GM21447 (cell line): ENCODE measurements at regions not wholly inside any gene's neighbourhood (a gene's known extent, or its start where the extent isn't known, plus 50 kb on each side); places are given as distances from the start of the nearest gene placed in this dataset.
"Not testable (repeated sequence)": the region's sequence is repeated elsewhere in the genome, so short reads cannot be mapped to it uniquely, and the experiment has no call there.

Experiments used
- ATAC-seq: cut with Tn5 transposase; IDR thresholded peaks from one replicate; pipeline ENCODE4 v1.9.1; 2021; ENCODE audit not compliant: unreplicated experiment

DNA sequence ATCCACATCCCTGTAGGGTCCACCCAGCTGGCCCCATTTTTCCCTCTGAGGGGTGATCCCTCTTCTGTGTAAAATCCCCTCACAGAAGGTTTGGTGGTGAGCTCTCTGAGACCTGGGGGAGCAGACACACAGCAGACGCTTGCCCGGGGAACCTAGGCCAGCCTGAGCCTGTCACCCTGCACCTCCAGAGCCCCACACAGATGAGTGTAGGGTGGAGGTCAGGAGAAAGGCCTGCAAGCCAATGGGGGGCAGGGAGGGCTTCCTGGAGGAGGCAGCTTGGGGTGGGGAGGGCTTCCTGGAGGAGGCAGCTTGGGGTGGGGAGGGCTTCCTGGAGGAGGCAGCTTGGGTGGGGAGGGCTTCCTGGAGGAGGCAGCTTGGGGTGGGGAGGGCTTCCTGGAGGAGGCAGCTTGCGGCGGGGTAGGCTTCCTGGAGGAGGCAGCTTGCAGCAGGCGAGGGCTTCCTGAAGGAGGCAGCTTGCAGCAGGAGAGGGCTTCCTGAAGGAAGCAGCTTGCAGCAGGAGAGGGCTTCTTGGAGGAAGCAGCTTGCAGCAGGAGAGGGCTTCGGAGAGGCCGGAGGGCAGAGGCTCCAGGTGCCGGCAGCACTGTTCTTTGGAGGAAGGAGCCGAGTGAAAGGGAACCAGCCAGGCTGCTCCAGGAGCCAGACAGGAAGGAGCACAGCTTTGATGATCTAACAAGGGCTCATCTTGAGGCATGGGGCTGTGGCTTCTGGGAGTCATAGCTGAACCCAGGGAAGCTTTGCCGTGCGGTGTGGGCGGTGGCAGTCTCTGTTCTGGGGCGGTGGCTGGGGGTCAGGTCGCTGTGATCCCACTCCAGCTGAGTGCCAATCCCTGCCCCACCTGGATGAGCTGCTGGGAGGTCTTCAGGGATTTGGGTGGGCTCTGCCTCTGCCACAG is 83.7 kb upstream of the ZNF469 start:
- no peak for ATAC-seq

DNA sequence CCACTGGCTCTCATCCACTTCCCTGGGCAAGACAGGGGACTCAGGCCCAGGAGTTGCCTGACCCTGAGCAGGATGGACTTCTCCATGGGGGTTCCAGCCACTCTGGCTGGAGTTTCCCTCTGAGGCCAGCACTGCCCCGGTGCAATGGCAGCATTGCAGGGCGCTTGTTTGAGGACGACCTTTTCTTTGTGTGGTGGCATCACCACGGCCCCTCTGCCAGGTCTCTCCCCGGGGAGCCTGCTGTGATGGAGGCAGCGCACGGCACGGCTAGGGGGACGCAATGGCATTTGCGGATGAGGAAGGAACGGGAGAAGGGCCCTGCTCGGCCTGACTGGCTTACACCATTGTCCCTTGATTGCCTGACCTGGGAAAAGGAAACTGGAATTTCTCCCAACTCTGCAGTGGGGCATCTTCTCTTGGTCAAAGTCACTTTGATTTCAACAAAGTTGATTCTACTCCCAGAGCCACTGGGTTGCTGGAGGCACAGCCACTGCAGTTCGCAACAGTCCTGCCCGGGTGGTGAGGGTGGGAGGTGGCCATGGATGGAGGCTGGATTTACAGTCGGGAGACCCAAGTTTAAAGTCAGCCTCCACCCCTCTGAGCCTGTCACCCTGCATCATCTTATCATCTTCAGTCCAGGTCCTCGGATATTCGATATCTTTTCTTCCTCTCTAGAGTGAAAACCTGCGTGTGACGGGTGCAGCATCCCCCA is 82.9 kb upstream of the ZNF469 start:
- ATAC-seq = no peak

GRCh38 chr16:88300463-88300835 is 82.3 kb upstream of the ZNF469 start:
- ATAC-seq = no peak

DNA sequence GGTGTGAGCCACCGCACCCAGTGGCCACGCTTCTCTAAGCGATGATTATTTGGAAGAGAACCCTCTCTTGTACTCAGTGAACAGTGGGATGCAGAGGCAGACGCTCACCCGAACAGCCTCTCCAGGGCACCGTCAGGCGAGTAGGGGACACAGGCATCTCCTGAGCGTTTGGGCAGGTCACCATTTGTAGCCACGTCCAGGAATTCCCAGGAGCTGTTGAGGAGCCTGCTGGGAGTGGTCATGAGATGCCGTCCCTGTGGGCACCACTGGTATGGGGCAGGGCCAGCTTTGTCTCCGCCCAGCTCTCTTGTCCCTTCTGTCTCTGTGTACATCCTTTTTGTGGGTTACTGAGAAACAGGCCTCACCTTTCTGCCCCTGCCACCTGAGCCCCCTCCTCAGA is 81.3 kb upstream of the ZNF469 start:
- ATAC-seq = no peak

- no peak for ATAC-seq
These were observed 80.9 kb upstream of the ZNF469 start for GRCh38 chr16:88301886-88302285.

DNA sequence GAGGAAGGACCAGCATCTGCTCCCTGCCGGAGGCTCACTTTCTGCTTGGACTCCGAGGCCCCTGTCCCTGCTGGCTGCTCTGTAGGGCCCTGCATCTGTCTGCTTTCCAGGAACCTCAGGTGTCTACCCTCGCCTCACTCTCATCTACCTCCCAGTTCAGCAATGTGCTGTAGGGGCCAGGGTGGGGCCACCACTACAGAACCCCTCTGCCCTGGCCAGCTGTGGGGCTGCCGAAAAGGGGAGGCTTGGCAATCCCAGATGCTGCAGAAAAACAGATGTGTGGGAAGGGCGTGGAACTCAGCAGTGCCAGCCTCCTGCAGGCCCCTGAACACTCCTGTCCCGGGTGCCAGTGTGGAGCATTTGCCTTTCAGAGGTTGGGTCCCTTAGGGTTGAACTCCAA is 80.1 kb upstream of the ZNF469 start:
- no peak for ATAC-seq

DNA sequence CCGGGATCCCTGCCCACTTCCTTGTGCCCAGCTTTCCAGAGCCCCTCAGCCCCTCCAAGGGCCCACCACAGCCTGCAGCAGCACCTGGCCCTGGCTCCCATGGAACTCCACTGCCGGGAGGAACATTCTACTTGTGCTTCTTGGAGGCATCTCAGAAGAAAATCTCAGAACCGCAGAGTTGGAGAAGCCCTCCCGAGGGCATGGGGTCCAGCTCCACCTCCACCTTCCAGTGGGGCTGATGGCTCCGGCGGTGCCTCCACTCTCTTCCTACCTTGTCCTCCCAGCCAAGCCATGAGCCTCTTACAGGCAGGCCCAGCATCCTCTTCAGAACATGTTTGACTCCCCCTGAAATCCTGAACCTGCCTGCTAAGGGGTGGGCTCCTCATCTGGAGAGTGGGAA is 79.4 kb upstream of the ZNF469 start:
- no peak for ATAC-seq

GRCh38 chr16:88303890-88304819 is 78.6 kb upstream of the ZNF469 start:
- no peak for ATAC-seq

GRCh38 chr16:88305176-88305575 is 77.6 kb upstream of the ZNF469 start:
- no peak for ATAC-seq

GRCh38 chr16:88306411-88306810 is 76.3 kb upstream of the ZNF469 start:
- ATAC-seq = no peak

DNA sequence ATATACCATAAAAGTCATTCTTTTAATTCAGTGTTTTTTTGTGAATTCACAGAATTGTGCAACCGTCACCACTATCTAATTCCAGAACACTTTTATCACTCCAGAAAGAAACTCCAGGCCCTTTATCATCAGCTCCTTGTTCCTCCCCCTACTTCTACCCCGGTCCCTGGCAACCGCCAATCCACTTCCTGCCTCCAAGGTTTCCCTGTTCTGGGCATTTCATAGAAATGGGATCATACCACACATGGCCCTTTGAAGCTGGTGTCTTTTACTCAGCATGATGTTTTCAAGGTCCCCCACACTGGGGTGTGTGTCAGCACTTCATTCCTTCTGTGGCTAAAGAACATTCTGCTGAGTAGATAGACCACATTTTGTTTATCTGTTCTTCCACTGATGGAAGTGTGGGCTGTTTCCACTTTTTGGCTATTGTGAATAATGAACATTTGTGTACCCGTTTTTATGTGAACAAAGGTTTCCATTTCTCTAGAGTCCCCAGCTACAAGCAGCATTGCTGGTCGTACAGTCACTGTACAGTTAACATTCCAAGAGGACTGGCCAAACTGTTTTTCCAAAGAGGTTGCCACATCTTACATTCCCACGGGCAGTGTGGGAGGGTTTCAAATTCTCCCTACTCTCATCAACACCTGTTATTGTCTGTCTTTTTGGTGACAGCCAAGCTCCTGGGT is 75.8 kb upstream of the ZNF469 start:
- ATAC-seq = no peak

- ATAC-seq = no peak
These were observed 74.2 kb upstream of the ZNF469 start for GRCh38 chr16:88308441-88309173.

DNA sequence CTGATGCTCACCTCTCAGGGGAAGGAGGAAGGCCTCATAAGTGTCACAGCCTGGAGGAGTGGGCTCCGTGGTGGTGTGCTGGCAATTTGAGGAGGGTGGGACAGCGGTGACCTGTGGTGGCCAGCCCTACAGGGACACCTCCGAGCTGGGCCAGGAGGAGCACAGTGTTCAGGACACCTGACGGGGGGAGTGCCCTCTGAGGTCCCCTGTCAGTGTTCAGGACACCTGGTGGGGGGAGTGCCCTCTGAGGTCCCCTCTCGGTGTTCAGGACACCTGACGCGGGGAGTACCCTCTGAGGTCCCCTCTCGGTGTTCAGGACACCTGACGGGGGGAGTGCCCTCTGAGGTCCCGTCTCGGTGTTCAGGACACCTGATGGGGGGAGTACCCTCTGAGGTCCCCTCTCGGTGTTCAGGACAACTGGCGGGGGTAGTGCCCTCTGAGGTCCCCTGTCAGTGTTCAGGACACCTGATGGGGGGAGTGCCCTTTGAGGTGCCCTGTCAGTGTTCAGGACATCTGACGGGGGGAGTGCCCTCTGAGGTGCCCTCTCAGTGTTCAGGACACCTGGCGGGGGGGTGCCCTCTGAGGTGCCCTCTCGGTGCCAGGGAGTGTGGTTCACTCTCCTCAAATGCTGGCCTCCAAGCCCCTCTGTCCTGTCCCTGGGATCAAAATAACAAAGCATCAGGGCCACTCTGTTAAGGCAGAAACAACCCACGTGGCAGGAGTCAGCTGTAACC is 73.4 kb upstream of the ZNF469 start:
- ATAC-seq = no peak

DNA sequence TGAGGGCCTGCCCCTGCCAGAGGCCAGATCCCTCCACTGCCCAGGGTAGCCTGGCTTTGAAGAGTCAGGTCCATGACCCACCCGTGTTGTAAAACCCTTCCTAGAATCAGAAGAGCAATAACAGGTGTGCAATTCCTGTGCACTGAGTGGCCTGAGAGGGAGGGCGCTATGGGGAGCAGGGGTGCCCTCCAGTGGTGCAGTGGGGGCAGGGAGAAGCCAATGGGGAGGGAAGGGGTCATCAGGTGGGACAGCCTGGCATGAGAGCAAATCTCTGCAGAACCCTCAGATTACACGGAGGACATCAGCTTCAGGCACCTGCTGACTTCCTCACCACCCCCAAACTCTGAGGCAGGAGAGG is 72.9 kb upstream of the ZNF469 start:
- no peak for ATAC-seq

GRCh38 chr16:88310796-88311605 is 71.8 kb upstream of the ZNF469 start:
- no peak for ATAC-seq

DNA sequence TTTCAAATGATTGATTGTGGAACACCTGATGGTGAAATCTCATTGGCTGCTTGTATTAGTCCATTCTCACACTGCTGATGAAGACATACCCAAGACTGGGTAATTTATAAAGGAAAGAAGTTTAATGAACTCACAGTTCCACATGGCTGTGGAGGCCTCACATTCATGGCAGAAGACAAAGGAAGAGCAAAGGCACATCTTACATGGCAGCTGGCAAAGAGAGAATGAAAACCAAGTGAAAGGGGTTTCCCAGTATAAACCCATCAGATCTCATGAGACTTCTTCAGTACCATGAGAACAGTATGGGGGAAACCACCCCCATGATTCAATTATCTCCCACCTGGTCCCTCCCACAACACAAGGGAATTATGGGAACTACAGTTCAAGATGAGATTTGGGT is 70.9 kb upstream of the ZNF469 start:
- ATAC-seq = not testable (repeated sequence)

DNA sequence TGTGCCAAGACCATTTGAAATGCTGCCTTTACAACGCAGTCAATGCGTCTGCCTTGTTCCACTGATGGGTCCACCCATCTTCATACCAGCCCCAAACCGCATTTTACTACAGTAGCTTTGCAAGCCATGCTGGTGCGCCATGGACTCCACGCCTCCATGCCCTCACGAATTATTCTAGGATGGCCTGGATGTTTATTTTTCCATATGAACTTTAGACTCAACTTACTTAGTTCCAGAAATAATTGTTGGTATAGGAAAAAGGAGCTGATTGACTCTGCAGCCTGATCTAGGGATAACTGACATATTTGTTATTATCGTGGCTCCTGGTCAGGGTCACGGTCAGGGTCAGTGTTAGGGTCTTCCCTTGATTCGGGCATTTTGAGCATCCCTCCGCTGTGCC is 70.0 kb upstream of the ZNF469 start:
- no peak for ATAC-seq

DNA sequence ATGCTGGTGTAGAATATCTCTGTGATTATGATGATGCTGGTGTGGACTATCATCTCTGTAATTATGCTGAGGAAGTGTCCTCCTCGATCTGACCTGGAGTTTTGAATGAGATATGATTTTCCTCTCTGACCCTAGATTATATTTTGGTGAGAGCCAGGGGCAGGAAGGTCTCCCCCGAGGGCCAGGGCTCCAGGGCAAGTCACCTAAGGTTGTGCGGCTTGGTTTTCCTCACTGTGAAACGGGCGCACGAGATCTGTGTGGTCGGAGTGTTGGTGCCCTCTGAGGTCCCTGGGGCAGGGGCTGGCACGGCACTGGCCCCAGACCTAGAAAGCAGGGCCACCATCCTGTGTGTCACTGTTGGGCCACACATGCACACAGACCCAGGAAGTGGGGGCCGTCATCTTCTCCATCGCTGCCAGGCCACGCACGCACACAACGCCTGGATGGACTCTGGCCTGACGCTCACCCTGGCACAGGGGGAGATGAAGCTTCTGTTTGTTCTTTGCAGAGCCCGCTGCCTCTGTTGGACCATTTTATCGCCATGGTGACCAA is 67.7 kb upstream of the ZNF469 start:
- ATAC-seq = no peak
